SH-SY5Y (cell line): ENCODE measurements at regions not wholly inside any gene's neighbourhood (a gene's known extent, or its start where the extent isn't known, plus 50 kb on each side); places are given as distances from the start of the nearest gene placed in this dataset.

Experiments
- GATA2 ChIP-seq: IDR thresholded peaks from 2 replicates; pipeline ENCODE4 v1.6.1; 2011; ENCODE audit warnings: mild to moderate bottlenecking, low read depth, low read length
- GATA3 ChIP-seq: IDR thresholded peaks from 2 replicates; pipeline ENCODE4 v1.6.1; 2011; ENCODE audit warnings: low read depth, mild to moderate bottlenecking, low read length, moderate library complexity

GRCh38 chr15:62409466-62409865, 244.4 kb upstream of the C2CD4B start:
- no peak for TF ChIP-seq GATA3
- no peak for TF ChIP-seq GATA2
